ENCODE measurements at regions not wholly inside any gene's neighbourhood (a gene's known extent, or its start where the extent isn't known, plus 50 kb on each side); places are given as distances from the start of the nearest gene placed in this dataset.

- DNase-seq: no peak
Measured at GRCh38 chr15:94535298-94536048, 304.1 kb downstream of the MCTP2 start.

GRCh38 chr15:94536549-94536948 lies 305.2 kb downstream of the MCTP2 start:
- no peak for DNase-seq

GRCh38 chr15:94538280-94538679 lies 306.9 kb downstream of the MCTP2 start:
- no peak for DNase-seq

GRCh38 chr15:94542391-94542790 lies 311.0 kb downstream of the MCTP2 start:
- peak; percentile 16 for DNase-seq

DNA sequence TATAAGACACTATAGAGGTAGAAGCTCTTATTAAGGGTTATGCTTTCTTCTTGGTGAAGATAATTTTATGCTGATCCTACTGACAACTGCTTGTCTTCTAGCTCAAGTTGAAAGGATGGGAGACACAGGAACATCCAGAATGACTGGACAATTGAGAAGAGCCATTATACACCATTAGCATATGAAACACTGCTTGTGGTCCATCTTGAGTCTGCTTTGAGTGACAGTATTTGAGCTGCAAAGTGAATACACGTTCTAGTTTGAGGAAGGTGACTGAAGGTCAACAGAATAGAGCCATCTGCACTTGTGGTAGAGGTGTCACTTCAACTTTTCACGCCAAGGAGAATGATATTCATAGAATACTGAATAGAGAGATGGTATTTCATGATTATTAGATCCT lies 315.4 kb downstream of the MCTP2 start:
- no peak for DNase-seq

GRCh38 chr15:94547711-94548110 lies 316.4 kb downstream of the MCTP2 start:
- no peak for DNase-seq

DNA sequence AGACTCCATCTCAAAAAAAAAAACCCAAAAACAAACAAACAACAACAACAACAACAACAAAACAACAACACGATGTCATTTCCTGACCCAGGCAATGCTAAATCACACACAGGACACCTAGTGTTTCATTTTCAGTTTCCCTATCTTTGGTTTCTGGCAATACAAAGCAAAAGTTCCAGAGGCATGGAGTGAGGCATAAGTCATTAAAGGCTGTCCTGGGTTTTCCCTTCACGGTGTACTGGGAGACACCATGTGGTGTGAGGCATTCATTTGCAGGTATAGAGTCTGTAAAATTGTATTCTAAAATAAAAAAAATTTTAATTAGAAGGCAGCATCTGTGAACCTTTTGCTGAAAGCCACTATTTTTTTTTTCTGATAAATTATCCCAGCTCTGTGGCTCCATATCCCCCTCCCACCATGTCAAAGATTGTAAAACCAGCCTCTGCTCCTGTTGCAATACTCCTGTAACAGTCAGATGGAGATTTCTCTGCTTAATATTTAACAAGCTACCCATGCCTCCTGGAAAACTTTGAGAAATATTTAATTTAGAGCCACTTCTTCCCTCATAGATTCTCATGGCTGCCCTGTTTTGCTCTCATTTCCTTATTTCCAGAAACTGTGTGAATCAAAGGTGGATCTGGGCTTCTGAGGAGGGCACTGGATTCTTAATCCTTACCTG lies 324.6 kb downstream of the MCTP2 start:
- DNase-seq: no peak

DNA sequence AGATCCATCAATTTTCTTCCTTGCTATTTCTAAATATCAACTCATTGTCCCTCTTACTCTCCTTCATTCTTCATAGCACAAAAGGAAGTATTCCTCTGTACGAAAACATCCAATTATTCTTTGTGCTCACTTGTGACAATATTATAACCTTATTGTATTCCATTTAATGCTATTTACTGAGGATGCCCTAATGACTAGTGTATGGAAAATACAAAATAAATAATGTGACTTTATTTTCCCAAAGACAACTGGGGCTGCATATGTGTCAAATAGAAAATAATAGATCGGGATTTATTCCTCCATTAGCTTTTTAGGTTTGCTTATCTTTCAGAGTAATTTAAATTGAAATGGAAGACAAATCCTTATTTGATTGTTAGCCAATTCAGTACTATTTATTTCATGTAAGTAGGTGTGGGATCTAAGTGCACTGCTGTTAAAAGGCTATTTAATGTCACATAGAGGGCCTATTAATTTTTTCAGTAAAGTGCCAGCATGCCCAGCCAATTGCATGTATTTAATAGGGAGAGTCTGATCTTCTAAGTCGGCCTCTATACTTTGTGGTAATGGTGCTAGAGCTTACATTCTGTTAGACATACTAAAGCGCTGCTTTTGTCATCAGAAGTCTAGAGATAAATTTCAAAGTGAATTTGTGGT lies 329.8 kb downstream of the MCTP2 start:
- DNase-seq: no peak

- DNase-seq: no peak
Measured at GRCh38 chr15:94563456-94563855, 332.1 kb downstream of the MCTP2 start.

DNA sequence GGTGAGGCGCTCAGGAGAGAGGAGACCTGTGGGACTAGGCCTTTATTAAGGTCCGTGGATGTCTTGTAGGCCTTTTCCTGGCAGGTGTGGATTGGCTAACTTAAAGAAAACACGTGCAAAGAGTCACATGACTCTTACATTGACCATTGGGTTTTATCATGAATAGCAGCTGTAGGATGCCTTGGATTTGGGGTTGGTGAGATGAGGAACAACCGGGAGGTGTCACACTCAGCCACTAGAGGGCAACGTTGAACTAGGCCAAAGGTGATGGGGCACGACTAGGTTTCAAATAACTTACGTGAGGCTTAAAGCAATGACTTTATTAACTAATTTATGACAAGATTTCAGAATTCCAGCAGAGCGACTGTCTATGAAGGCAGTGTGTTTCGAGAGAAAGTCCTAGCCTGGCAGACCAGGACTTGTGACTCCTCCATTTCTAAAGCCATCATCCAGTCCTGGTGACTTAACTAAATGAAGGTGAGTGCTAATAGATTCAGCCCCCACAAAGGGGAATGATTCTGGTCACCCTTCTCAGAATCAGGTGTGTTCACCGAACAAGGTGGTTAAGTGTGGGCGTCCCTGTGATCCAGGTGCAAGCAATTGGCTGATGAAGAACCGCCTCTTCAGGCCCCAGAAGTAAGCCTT lies 345.6 kb downstream of the MCTP2 start:
- peak; percentile 11 for DNase-seq

GRCh38 chr15:94579286-94579685 lies 347.9 kb downstream of the MCTP2 start:
- peak; percentile 4 for DNase-seq

DNA sequence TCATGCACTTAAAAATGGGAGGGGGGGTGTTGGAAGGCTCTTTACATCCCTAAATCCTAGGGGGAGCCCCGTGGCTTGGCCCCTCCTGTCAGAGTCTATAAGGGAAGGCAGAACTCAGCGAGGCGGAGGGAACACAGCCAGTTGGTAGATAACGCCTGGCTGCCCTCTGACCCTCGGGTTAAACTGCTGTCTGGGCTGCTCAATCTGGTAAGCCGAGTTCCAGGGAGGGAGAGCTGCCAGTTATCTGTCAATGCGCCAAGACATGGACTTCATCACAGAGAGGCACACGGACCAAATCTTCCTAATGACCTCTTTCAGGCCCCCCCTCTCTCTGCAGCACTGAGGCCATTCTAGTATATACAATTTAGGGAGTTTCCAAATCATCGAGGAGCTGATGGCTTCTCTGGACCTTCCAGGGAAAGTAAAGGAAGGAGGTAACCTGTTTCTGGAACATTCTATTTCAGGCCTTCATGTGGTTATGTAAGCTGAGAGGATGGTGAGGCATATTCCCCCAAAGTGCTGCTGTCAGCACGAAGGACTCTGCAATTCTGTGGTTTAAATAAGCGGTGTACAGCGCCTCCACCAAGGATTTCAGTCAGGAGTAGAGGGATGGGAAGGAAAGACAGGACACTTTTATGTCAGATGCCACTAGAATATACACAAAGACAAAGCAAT lies 349.0 kb downstream of the MCTP2 start:
- no peak for DNase-seq

GRCh38 chr15:94582368-94582767 lies 351.0 kb downstream of the MCTP2 start:
- DNase-seq: no peak

DNA sequence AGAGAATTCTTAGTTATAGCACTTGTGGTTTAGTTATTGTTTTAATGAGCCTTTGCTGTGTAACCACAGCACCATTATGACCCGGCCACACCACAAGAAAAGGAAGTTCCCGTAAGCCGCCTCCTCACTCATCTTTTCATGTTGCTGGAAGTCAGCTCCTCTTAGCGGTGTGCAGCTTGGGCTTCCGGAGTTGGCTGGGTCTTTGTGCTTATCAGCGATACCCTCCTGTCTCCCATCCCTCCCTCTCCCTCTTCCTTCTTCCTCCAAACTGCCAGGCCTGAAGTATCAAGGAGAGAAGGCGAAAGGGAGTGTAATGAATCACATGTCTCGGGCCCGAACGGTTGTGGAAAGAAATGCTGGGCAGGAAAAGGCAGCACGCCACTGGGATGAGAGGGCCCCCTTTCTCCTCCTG lies 353.5 kb downstream of the MCTP2 start:
- no peak for DNase-seq

DNA sequence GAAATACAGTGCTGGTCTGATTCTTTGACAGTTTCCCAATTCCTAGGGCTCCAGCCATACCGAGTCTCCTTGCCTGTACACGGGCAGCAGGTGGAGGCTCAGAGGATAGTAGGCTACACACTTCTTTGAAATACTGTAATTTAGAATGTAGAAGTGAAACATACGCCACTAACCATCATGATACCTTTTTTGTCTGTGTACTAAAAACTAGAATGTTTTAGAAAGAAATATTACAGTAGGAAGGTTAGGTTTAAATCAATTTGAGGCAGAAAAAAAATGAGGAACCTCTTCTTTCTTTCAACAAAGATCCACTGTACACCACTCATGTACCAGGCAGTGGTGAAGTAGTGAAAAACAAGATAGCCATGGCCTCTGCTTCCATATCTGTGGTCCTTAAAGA lies 354.7 kb downstream of the MCTP2 start:
- DNase-seq: no peak

GRCh38 chr15:94587113-94587512 lies 355.8 kb downstream of the MCTP2 start:
- no peak for DNase-seq

DNA sequence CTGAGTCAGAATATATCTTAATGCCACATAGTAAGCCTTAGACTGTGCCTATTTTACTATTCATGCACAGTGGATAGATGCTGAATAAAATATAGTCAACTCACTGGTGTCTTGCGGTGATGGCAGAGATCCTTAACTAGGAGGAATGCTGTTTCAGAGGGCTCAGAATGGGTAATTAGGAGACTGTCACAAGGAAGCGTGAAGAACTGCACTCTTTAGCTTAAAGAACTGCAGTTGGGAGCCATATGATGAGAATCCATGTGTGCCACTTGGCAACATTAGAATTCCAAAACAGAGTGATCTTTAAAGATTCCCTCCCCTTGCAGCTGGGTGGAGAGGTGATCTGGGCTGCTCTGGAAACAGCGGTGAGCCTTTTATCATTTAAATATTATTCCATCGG lies 357.6 kb downstream of the MCTP2 start:
- no peak for DNase-seq

GRCh38 chr15:94592495-94592894 lies 361.1 kb downstream of the MCTP2 start:
- DNase-seq: no peak

- no peak for DNase-seq
Measured at GRCh38 chr15:94596707-94597106, 365.3 kb downstream of the MCTP2 start.

GRCh38 chr15:94600505-94600904 lies 369.1 kb downstream of the MCTP2 start:
- DNase-seq: no peak

DNA sequence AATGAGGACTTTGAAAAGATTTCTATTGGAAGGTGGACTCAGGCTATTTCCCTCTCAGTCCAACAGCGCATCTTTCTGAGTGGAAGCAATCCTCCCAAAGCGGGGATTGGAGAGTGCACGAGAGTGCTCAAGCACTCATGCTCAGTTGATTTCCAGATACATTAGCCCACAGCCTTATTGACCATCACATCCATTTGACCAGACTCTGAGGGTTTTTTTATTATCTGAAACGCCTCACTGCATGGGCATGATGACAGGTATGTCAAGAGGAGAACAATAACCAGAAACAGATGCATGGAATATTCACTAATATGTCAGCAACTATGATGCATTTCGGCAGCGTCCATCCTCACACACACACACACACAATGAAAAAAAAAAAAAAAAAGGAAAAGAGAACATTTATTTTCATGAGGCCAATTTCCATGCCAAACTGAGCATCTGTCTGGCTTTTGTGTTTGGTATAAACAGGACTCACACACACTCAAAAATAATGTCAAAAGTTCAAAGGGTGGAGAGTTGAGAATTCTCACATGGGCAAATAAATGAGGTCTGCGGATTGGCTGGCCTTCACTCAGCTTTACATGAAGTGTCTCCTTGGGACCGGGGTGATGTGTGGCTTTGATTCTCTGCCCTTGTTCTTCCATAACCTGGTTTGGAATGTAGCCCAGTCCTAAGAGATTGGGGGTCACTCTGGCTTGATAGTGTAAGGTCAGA lies 371.6 kb downstream of the MCTP2 start:
- DNase-seq: no peak

DNA sequence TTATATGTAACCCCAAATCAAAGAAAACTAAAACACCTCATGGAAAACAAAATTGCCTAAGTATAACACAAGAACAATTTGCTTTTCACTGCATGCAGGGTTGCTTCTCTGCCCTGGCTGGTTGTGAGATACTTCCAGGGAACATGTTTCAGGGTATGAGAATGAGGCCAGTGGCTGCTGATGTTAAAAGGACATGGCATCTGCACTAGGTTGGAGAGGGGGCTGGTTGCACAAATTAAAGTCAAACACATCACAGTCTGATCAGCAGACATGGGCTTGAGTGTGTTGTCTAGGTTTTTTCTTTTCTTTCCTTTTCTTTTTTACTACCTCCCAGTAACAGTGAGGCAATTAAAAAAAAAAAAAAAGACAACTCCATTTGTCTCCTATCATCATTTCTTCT lies 374.9 kb downstream of the MCTP2 start:
- no peak for DNase-seq
